Stimulated activated CD4-positive, alpha-beta T cell treated with anti-CD3 and anti-CD28 coated beads, Interleukin-4, amount 100 ng/mL, for 4 hours (primary cell): ENCODE measurements at regions not wholly inside any gene's neighbourhood (a gene's known extent, or its start where the extent isn't known, plus 50 kb on each side); places are given as distances from the start of the nearest gene placed in this dataset.

Experiments used
- DNase-seq, 2 experiments: peaks; one replicate each; pipeline ENCODE4 v3.0.0-alpha.2; 2020

DNA sequence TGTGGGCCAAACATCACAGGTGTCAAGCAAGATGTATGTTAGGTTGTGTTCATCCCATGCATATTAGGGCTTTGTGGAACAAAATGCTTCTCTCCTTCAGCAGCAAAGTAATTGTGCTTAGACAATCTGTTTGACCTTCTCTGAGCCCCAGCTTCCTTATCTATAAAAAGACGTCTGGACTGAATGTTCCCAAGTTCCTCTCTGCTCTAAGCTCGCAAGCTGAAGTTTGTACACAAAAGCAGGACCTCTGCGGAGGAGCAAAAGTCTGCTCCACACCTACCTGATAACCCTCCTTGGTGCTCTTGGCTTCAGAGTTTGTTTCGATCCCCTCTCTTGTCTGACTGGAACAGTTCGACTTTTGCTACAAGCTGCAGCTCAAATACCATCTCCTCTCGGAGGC lies 95.7 kb upstream of the UBL3 start:
- no peak for DNase-seq

DNA sequence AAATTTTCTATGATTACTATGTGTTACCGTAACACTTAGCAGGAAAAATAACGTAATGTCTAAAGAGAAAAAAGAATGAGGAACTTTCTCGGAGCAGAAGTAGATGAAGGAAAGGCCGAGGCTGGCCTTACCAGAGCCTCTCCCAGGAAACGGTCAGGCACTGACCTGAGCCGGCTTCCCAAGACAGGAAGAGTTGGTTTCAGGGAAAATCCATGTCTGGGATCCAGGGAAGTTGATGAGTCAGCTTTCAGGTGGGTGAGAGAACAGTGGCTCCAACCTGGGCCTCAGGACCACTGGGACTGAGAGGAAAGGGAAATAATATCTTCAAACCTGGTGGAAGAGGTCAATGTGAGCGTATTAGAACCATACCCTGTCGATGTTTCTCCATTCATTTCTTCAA lies 93.3 kb upstream of the UBL3 start:
- DNase-seq: no peak

DNA sequence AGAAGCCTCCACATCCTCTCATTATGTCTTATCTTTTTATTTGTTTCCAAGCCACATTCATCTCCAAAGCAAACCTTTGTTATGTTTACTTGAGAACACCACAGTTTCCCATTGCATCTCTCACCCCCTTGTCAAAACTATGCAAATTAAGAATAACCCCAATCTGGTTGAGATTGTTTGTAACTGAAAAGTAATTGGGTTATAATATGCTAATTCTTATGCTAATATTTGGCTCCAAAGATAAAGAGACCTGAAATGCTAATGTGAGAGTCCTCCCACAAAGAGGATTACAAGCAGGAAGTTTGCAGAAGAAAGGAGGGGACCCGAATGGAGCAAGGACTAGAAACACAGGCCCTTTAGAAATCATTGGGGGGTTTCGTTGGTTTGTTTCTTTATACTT lies 92.9 kb upstream of the UBL3 start:
- DNase-seq: no peak

DNA sequence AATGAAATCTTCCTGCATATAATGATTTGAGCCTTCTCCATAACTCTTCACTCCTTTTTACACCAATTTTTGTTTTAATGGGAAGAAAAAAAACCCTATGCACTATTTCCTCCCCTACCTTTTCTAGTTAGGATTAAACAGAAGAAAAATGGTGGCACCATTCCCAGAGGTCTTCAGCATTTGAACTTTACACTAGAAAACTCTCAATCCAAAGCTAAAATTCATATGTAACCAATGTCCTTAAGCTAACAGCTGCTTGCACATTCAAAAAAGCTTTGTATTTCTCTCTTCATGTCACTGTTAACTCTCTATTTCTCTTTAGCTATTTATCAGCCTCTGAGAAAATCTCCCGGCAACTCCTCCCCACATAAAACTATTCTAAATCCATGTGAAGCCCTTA lies 90.3 kb upstream of the UBL3 start:
- DNase-seq: no peak

DNA sequence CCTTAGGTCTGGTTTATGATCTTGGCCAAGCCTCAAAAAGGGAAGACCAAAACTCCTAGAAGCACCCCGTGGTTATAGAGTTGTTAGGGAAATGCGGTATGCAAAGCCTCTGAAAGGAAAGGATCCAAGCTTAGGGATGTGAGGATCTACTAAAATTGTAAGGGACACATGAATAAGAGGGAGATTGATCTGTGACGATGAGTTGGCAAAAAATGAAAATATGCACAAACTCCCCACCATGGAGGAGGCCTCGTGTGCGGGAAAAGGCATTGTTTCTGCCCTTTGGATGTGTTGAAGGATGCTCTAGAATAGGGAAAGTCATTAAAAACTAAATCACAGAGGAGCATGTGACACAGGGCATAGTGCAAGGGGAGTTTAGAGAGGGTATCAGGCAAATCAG lies 88.7 kb upstream of the UBL3 start:
- DNase-seq: no peak

DNA sequence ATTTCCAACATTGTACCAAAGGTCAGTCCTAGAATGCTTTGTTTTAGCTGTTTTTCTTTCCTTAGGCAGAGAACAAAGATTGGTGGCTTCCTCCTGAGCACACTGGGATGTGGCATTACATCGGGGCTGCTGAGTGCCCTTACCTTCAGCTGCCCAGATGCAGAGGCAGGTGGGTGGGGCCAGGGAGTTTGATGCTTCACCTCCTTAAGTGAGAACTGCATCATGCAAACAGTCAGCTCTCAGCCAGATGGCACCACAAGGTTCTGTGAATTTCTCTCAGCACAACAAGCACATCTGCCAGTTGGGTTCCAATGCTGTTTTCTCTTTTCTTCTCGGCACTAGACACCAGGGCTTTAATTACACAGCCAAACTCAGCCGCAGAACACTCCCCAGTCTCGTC lies 87.4 kb upstream of the UBL3 start:
- DNase-seq: peak in 1 of 2 experiments; percentile 34

DNA sequence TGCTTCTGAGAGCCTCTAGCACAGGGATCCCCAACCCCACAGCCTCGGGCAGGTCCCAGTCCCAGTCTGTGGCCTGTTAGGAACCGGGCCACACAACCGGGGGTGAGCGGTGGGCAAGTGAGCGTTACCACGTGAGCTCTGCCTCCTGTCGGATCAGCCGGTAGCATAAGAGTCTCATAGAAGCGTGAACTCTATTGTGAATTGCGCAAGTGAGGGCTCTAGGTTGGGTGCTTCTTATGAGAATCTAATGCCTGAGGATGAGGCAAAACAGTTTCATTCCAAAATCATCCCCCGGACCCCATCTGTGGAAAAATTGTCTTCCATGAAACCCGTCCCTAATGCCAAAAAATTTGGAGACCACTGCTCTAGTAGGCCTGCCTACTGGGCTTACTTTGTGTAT lies 87.0 kb upstream of the UBL3 start:
- no peak for DNase-seq

DNA sequence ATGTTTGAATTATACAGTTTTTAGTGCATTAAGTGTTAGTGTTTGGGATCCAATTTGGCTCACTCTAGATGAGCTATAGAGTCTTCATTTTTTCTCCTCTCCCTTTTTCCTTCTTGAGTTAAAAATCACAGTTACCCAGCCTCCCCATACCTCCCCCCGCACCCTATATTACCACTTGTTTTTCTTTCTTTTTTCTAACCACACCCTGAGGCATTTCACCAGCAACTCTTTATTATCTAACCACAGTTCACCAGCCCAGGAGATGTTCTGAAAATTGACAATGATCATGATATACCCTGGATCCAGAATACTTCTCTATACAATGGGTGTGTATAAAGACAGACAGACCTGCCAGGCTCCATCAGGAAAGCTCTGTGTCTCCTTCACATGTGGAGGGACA lies 86.5 kb upstream of the UBL3 start:
- DNase-seq: no peak

GRCh38 chr13:29936051-29936813 lies 85.8 kb upstream of the UBL3 start:
- peak in 1 of 2 experiments; percentile 3 for DNase-seq

DNA sequence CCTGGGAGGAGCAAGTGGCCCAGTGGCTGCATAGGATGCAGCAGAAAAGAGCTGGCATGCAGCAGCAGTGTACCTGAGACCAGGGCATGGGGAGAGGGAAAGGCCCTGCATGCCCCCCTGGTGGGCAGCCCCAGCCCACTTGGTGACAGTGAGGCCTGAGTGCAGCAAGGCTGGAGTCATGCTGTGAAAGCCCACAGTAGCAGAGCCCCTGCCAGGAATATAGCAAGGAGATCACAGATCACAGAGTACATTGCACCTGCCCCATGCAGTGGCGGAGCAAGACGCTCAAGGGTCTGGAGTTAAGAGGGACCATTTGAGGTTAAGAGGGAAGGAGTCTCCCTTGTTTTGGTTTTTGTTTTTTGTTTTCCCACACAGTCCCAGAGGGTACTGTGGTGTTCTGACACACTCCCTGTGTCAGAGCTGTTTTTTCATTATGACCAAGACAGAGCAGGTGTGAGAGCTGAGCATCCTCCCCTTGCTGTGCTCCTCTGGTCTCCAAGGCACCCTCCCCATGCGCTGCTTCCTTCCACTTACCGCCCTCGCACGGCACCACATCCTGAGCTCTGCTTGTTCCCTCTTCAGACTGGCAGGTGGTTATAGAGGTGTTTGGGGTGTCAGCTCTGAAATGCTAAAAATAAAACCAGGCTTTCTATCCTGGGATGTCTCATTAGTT lies 85.0 kb upstream of the UBL3 start:
- peak; percentile 52 to 55 for DNase-seq

- peak in 1 of 2 experiments; percentile 7 for DNase-seq
Measured at GRCh38 chr13:29934531-29935308, 84.3 kb upstream of the UBL3 start.

DNA sequence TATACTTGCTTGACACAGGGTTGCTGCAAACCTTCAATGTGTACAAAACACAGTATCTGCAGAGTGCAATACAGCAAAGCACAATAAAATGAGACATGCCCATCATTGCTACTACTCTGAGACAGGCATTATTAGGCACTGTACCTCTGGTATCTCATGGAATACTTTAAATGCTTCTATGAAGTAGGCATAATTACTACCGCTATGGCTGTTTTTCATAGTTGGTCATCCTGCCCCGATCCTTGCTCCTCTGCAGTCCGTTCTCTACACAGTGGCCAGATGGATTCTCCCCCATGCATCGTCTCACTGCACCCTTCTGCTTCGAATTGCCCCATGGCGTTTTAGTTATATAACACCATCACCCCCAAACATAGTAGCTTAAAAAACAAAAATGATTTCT lies 83.0 kb upstream of the UBL3 start:
- DNase-seq: no peak

DNA sequence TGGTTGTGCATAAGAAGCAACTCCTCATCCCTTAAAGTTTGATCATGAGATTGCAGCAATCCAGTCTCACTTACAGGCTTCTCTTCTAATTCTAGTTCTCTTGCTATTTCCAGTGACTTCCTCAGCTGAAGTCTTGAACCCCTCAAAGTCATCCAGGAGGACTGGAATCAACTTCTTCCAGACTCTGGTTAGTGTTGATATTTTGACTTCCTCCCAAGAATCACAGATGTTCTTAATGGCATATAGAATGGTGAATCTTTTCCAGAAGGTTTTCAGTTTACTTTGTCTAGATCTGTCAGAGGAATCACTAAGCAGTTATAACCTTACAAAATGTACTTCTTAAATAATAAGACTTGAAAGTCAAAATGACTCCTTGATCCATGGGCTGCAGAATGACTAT lies 81.3 kb upstream of the UBL3 start:
- DNase-seq: no peak

GRCh38 chr13:29929062-29929847 lies 78.8 kb upstream of the UBL3 start:
- DNase-seq: no peak

DNA sequence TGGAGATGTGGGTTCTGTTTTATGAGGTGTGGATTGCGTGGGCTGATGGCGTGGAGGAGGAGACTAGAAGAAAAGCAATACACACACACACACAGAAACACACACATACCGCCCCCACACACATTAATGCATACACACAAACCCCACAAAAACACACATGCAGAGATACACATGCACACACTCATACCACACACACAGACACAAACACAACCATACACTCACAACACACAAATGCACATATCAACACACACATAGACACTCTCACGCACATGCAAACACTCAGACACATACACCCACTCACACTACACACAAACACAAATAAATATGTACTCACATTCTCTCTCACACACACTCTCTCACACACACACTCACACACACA lies 75.7 kb upstream of the UBL3 start:
- no peak for DNase-seq

GRCh38 chr13:29925457-29926097 lies 75.2 kb upstream of the UBL3 start:
- DNase-seq: no peak

GRCh38 chr13:29924482-29925350 lies 74.3 kb upstream of the UBL3 start:
- DNase-seq: no peak

DNA sequence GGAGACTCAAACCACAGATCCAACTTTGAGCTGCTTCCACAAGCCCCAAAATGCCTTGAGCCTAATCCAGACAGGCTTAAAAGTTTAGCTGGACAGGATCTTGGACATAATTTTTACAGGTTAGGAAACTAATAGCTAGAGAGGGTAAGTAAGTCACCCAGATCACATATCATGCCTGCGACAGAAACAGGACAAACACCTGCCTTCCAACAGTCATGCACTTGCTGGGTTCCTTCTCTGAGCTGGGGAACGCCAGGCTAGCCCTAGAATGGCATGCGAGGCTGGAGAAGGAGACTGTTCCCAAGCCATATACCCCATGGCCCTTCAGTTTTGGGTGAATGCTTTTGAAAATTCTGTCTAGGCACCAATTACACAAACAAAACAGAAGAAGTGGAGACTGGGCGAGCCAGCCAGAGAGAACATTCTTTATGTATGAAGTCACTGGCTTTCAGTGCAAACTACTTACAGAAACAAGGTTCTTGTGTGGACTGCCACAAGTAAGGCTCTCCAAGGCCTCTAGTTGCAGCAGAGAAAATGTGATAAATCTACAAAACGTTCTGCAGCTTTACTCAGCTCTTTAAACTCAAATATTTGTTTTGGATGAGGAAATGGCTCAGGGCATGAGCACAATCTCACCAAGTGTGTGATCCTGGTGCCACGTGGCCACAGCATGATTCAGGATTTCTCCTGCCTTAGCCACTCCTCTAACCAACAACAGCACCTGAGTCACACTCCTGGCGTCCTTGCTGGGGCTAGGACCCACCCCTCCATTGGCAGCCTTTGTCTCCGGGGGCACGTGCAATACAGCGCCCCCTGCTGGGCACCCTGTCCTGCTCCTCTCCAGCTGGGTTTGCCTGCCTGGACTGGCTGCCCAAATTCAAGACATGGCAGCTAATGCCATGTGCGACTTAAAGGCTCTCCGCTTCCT lies 73.4 kb upstream of the UBL3 start:
- peak; percentile 51 to 76 for DNase-seq

DNA sequence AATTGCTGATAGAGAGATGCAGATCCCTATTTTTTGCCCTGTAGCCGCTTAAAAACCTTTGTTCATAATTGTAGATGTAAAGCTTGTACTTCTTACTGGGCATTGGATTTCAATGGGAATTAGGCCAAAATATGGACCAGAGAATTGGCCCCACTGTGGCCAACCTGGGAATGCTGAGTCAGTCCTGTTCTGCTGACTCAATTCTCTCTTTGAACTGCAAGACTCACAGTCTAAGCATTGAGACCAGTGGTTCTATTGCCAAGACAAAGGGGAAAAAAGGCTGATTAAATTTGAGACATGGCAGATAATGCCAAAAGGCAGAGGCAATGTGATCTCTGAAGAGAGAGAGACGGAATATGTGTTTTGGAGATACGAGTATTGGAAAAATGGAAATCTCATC lies 72.5 kb upstream of the UBL3 start:
- DNase-seq: no peak

- no peak for DNase-seq
Measured at GRCh38 chr13:29922281-29922821, 71.9 kb upstream of the UBL3 start.
